ENCODE measurements at regions not wholly inside any gene's neighbourhood (a gene's known extent, or its start where the extent isn't known, plus 50 kb on each side); places are given as distances from the start of the nearest gene placed in this dataset.

DNA sequence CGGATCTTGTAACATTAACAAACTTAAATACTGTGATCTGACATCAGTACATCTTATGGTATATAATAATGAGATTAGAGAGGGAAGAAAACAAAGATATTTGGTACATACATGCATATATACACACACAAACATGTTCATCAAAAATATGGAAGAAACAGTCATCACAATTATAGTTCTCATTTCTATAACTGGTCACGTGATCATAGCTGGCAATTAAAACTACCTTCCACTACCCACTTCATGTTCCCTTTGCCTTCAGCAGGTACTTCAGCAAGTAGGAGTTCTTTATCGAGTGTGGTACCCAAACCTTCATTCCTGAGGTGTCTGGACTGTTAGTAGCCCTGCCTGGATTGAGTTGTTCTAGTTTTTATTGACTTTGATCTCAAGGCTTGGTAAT, 70.9 kb upstream of the ALDH1A3 start:
- FAIRE-seq = no peak

DNA sequence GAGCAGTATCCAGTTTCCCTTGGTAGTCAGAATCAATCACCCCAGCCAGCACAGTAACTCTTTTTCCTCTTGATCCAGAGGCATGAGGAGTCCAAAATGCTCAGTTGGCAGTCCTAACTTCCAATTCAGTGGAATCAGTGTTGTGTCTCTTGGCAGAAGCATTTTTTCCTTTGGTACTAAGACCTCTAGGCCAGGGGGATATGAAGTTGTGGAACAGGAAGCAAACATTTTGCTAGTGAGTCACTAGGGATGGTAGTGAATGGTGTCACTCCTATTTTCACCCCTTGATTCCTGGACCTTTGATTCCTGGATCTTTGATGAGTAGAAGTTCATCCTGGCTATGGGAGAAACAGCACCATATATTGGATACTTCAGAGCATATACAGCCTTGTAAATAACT, 70.5 kb upstream of the ALDH1A3 start:
- no TSS peak for BruUV-seq (replicated peaks)
- SMC1A ChIA-PET (ENCODE audit: uncharacterized antibody, unreplicated experiment) = no interaction called here
- H4K20me1 ChIP-seq (ENCODE audit: control insufficient read depth, insufficient read depth) = no peaks in the 10 kb centered on the region
- CTCF ChIA-PET = no interaction called here
- in situ Hi-C loops (cut with MboI) (no loop called here), intact Hi-C loops (cut with micrococcal nuclease; ENCODE audit: unreplicated experiment) (no loop called here)
- no peaks in the 10 kb centered on the region for H3K27me3 ChIP-seq (replicated peaks in 1 of 2; ENCODE audit: control insufficient read depth in 2 of 2, insufficient read depth in 2 of 2, low read length in 1 of 2)
- RAD21 ChIA-PET (ENCODE audit: unreplicated experiment) = no interaction called here
- POLR2A ChIA-PET = no interaction called here
- H3K4me3 ChIP-seq = no peak overlapping the region
- no peaks in the 10 kb centered on the region for H3K79me2 ChIP-seq (ENCODE audit: control insufficient read depth, insufficient read depth, low read length)
- no peaks in the 10 kb centered on the region for H3K36me3 ChIP-seq (ENCODE audit: control insufficient read depth in 2 of 2, insufficient read depth in 2 of 2, low read length in 1 of 2)
- H3K4me2 ChIP-seq (ENCODE audit: control insufficient read depth, insufficient read depth) = no peak overlapping the region
- no peaks in the 10 kb centered on the region for H3K4me1 ChIP-seq (ENCODE audit: control insufficient read depth, insufficient read depth, low read length)
- no peak overlapping the region for H2AFZ ChIP-seq (ENCODE audit: control insufficient read depth, low read depth, low read length)
- no peak for FAIRE-seq
- H3K9me3 ChIP-seq (replicated peaks; ENCODE audit: control insufficient read depth, insufficient read depth, low read length) = peaks cover 6% of the 10 kb centered on the region; the same call in 2 of the 3 replicates
- H3K9ac ChIP-seq (ENCODE audit: control insufficient read depth, insufficient read depth, low read length) = no peak overlapping the region
- no peak for TF ChIP-seq NR2F1 (conservative IDR thresholded peaks at IDR 0.05)
- ATAC-seq = no peak
- H3K27ac ChIP-seq (ENCODE audit: control insufficient read depth, insufficient read depth) = no peak overlapping the region
- DNase-seq (ENCODE audit: low read depth, low spot score) = no peak

More for the DNA sequence above, 70.9 kb upstream of the ALDH1A3 start:
- no peak overlapping the region for H3K4me2 ChIP-seq (ENCODE audit: control insufficient read depth, insufficient read depth)
- H3K79me2 ChIP-seq (ENCODE audit: control insufficient read depth, insufficient read depth, low read length) = no peaks in the 10 kb centered on the region
- H3K9me3 ChIP-seq (replicated peaks; ENCODE audit: control insufficient read depth, insufficient read depth, low read length) = peaks cover 6% of the 10 kb centered on the region; the same call in 2 of the 3 replicates
- WGBS (ENCODE audit: insufficient coverage, insufficient replicate concordance, low lambda C conversion rate, missing lambda C conversion rate) = 10% methylated on average over 3 of the region's 3 CpGs
- ChIA-PET SMC1A (ENCODE audit: uncharacterized antibody, unreplicated experiment) (no interaction called here), CTCF (no interaction called here), POLR2A (no interaction called here), RAD21 (ENCODE audit: unreplicated experiment) (no interaction called here)
- no peak overlapping the region for H3K9ac ChIP-seq (ENCODE audit: control insufficient read depth, insufficient read depth, low read length)
- no peaks in the 10 kb centered on the region for H3K27me3 ChIP-seq (replicated peaks in 1 of 2; ENCODE audit: control insufficient read depth in 2 of 2, insufficient read depth in 2 of 2, low read length in 1 of 2)
- H4K20me1 ChIP-seq (ENCODE audit: control insufficient read depth, insufficient read depth) = no peaks in the 10 kb centered on the region
- H3K4me1 ChIP-seq (ENCODE audit: control insufficient read depth, insufficient read depth, low read length) = no peaks in the 10 kb centered on the region
- no peak for DNase-seq (ENCODE audit: low read depth, low spot score)
- no TSS peak for BruUV-seq (replicated peaks)
- H3K4me3 ChIP-seq = no peak overlapping the region
- no peak overlapping the region for H3K27ac ChIP-seq (ENCODE audit: control insufficient read depth, insufficient read depth)
- ATAC-seq = no peak
- no peaks in the 10 kb centered on the region for H3K36me3 ChIP-seq (ENCODE audit: control insufficient read depth in 2 of 2, insufficient read depth in 2 of 2, low read length in 1 of 2)
- in situ Hi-C loops (cut with MboI) = no loop called here
- peak; percentile 42; the same call in 1 of the 2 replicates for TF ChIP-seq RAD51 (IDR thresholded peaks at IDR 0.05)
- TF ChIP-seq RELA (IDR thresholded peaks at IDR 0.05; ENCODE audit: borderline replicate concordance, partially characterized antibody) = no peak
- intact Hi-C loops (cut with micrococcal nuclease; ENCODE audit: unreplicated experiment) = no loop called here
- H2AFZ ChIP-seq (ENCODE audit: control insufficient read depth, low read depth, low read length) = no peak overlapping the region

Measured in GM12878 (cell line).